Neural progenitor cell (in vitro differentiated cells): ENCODE measurements at regions not wholly inside any gene's neighbourhood (a gene's known extent, or its start where the extent isn't known, plus 50 kb on each side); places are given as distances from the start of the nearest gene placed in this dataset.

Source experiments
- EZH2 ChIP-seq: fragments of 200-600 bp; sonication (generic); IDR thresholded peaks from 2 replicates; pipeline ENCODE4 v1.6.1; 2017; ENCODE audit warnings: antibody characterized with exemption, mild to moderate bottlenecking, moderate library complexity
- EZH2phosphoT487 ChIP-seq: fragments of 200-600 bp; sonication (generic); IDR thresholded peaks from 2 replicates; pipeline ENCODE4 v1.6.1; 2017; ENCODE audit warnings: antibody characterized with exemption

GRCh38 chr12:23168459-23168858 is 543.5 kb downstream of the ETNK1 start:
- no peak for TF ChIP-seq EZH2
- TF ChIP-seq EZH2phosphoT487 = no peak
